H1 (cell line): ENCODE measurements at regions not wholly inside any gene's neighbourhood (a gene's known extent, or its start where the extent isn't known, plus 50 kb on each side); places are given as distances from the start of the nearest gene placed in this dataset.
A peak's percentile ranks its signal among the peaks of the same experiment; 100 is the strongest.

Experiments used
- CTCF ChIA-PET: fragments of 300-600 bp; sonication (Branson Sonifier 250); formaldehyde crosslinking; loops from one replicate; lab custom pipeline; 2021; ENCODE audit not compliant: partially characterized antibody; lab: Charles Lee
- POLR2A ChIA-PET: fragments of 300-600 bp; sonication (Branson Sonifier 250); formaldehyde crosslinking; loops from one replicate; lab custom pipeline; 2021; ENCODE audit warnings: inconsistent platforms; ENCODE audit not compliant: partially characterized antibody; lab: Charles Lee
- DNase-seq, 2 experiments: peaks; one replicate each; pipeline versions ENCODE4 v3.0.0 to v3.0.0-alpha.2; 2010 to 2022; ENCODE audit warnings: low spot score in 2 of 2, low read depth in 1 of 2, mixed read lengths in 1 of 2
- FAIRE-seq: peaks from 2 replicates; lab custom pipeline; 2011; peaks lifted over from hg19 to GRCh38; lab: Jason Lieb, UNC
- H2AFZ ChIP-seq: 2 replicates; pipeline ENCODE4 v1.8.1; 2012; ENCODE audit warnings: low read length, inconsistent platforms
- H2AK5ac ChIP-seq: 2 replicates; pipeline ENCODE4 v1.6.1; 2013; ENCODE audit warnings: low read depth, low read length
- H2BK120ac ChIP-seq: replicated peaks from 2 replicates; pipeline ENCODE3; 2013; ENCODE audit warnings: low read depth, low read length, inconsistent platforms
- H2BK12ac ChIP-seq: 2 replicates; pipeline ENCODE4 v1.6.1; 2013; ENCODE audit warnings: low read depth, low read length
- H2BK15ac ChIP-seq: 2 replicates; pipeline ENCODE4 v1.6.1; 2013; ENCODE audit warnings: low read length
- H2BK20ac ChIP-seq: 2 replicates; pipeline ENCODE4 v1.6.1; 2013; ENCODE audit warnings: low read length
- H2BK5ac ChIP-seq: 2 replicates; pipeline ENCODE4 v1.6.1; 2013; ENCODE audit warnings: low read depth, low read length
- H3K14ac ChIP-seq: 2 replicates; pipeline ENCODE4 v1.6.1; 2013; ENCODE audit warnings: inconsistent platforms; ENCODE audit not compliant: insufficient read length
- H3K18ac ChIP-seq: 2 replicates; pipeline ENCODE4 v1.6.1; 2013; ENCODE audit warnings: low read length; ENCODE audit errors: extremely low read depth
- H3K23ac ChIP-seq: 2 replicates; pipeline ENCODE4 v1.6.1; 2013; ENCODE audit warnings: inconsistent platforms; ENCODE audit not compliant: insufficient read length
- H3K23me2 ChIP-seq: 2 replicates; pipeline ENCODE4 v1.6.1; 2013; ENCODE audit warnings: low read depth, low read length
- H3K27ac ChIP-seq: 2 replicates; pipeline ENCODE4 v1.6.1; 2011; ENCODE audit warnings: low read depth, low read length, inconsistent platforms
- H3K27me3 ChIP-seq, 4 experiments: replicated peaks in 1 of 4; 1 replicate in 1 of 4; 2 replicates in 3 of 4; pipeline versions ENCODE4 v1.6.1 to v1.8.1; 2011 to 2013; ENCODE audit warnings: low read length in 3 of 4, mild to moderate bottlenecking in 3 of 4, inconsistent platforms in 2 of 4, mixed read lengths in 2 of 4, moderate library complexity in 1 of 4; ENCODE audit not compliant: control insufficient read depth in 3 of 4, insufficient read depth in 3 of 4; ENCODE audit errors: extremely low read depth in 1 of 4
- H3K36me3 ChIP-seq, 4 experiments: 2 replicates each; pipeline versions ENCODE4 v1.6.1 to v1.8.1; 2011 to 2013; ENCODE audit warnings: mild to moderate bottlenecking in 4 of 4, low read length in 3 of 4, moderate library complexity in 2 of 4, control low read depth in 1 of 4, inconsistent platforms in 1 of 4; ENCODE audit not compliant: insufficient read depth in 4 of 4, control insufficient read depth in 2 of 4
- H3K4ac ChIP-seq: replicated peaks from 2 replicates; pipeline ENCODE3; 2013; ENCODE audit warnings: low read length, low read depth, mixed read lengths, inconsistent platforms; ENCODE audit not compliant: insufficient read length
- H3K4me1 ChIP-seq, 4 experiments: replicated peaks in 1 of 4; 1 replicate in 1 of 4; 2 replicates in 3 of 4; pipeline versions ENCODE4 v1.6.1 to v1.8.1; 2011 to 2013; ENCODE audit warnings: low read length in 3 of 4, inconsistent platforms in 2 of 4, mixed read lengths in 1 of 4; ENCODE audit not compliant: insufficient read depth in 4 of 4, control insufficient read depth in 3 of 4
- H3K4me2 ChIP-seq, 2 experiments: 2 replicates each; pipeline versions ENCODE4 v1.6.1 to v1.8.1; 2011 to 2013; ENCODE audit warnings: low read depth in 2 of 2, low read length in 2 of 2, control low read depth in 1 of 2, inconsistent platforms in 1 of 2, mild to moderate bottlenecking in 1 of 2; ENCODE audit not compliant: insufficient read depth in 1 of 2
- H3K4me3 ChIP-seq, 4 experiments: fragments of 200-600, 300-600 bp in 1 of 4; sonication (generic), shearing (Covaris generic), sonication (Bioruptor Twin) in 1 of 4; 2 replicates each; pipeline versions ENCODE4 v1.5.1 to v1.8.1; 2011 to 2016; ENCODE audit warnings: low read length in 4 of 4, low read depth in 3 of 4, control low read depth in 2 of 4, inconsistent platforms in 2 of 4, mild to moderate bottlenecking in 2 of 4, mixed read lengths in 1 of 4, moderate library complexity in 1 of 4; ENCODE audit not compliant: insufficient read depth in 2 of 4; ENCODE audit errors: extremely low read depth in 1 of 4
- H3K56ac ChIP-seq: replicated peaks from 2 replicates; pipeline ENCODE3; 2013; ENCODE audit warnings: low read depth, mild to moderate bottlenecking, mixed read lengths, low read length, inconsistent platforms; ENCODE audit not compliant: insufficient read length
- H3K79me1 ChIP-seq: 2 replicates; pipeline ENCODE4 v1.6.1; 2013; ENCODE audit warnings: low read depth, low read length, control low read depth
- H3K79me2 ChIP-seq, 2 experiments: 2 replicates each; pipeline versions ENCODE4 v1.6.1 to v1.8.1; 2012 to 2013; ENCODE audit warnings: low read length in 2 of 2, mild to moderate bottlenecking in 2 of 2, inconsistent platforms in 1 of 2; ENCODE audit not compliant: insufficient read depth in 2 of 2, control insufficient read depth in 1 of 2
- H3K9ac ChIP-seq, 4 experiments: replicated peaks in 1 of 4; 1 replicate in 1 of 4; 2 replicates in 3 of 4; pipeline versions ENCODE4 v1.6.1 to v1.8.1; 2011 to 2013; ENCODE audit warnings: low read depth in 3 of 4, low read length in 3 of 4, control low read depth in 2 of 4, mild to moderate bottlenecking in 2 of 4, moderate library complexity in 2 of 4, inconsistent platforms in 1 of 4; ENCODE audit errors: extremely low read depth in 1 of 4
- H3K9me3 ChIP-seq, 2 experiments: 2 replicates each; pipeline versions ENCODE4 v1.6.1 to v1.8.1; 2012 to 2013; ENCODE audit warnings: mild to moderate bottlenecking in 2 of 2, moderate library complexity in 2 of 2, control low read depth in 1 of 2, inconsistent platforms in 1 of 2, low read depth in 1 of 2, low read length in 1 of 2, mixed read lengths in 1 of 2; ENCODE audit not compliant: insufficient read depth in 2 of 2
- H4K20me1 ChIP-seq, 2 experiments: replicated peaks in 1 of 2; 2 replicates each; pipeline versions ENCODE3 to v1.8.1; 2011 to 2013; ENCODE audit warnings: inconsistent platforms in 2 of 2, low read length in 2 of 2, mild to moderate bottlenecking in 1 of 2; ENCODE audit not compliant: insufficient read depth in 2 of 2, control insufficient read depth in 1 of 2
- H4K5ac ChIP-seq: 2 replicates; pipeline ENCODE4 v1.6.1; 2013; ENCODE audit warnings: low read length, low read depth, mixed read lengths, inconsistent platforms; ENCODE audit not compliant: insufficient read length
- H4K8ac ChIP-seq: 2 replicates; pipeline ENCODE4 v1.8.0; 2013; ENCODE audit warnings: mild to moderate bottlenecking, moderate library complexity, low read length, inconsistent platforms; ENCODE audit not compliant: insufficient read depth; ENCODE audit errors: extremely low read depth
- H4K91ac ChIP-seq: replicated peaks from 2 replicates; pipeline ENCODE3; 2013; ENCODE audit warnings: low read length, mixed read lengths, inconsistent platforms; ENCODE audit not compliant: insufficient read length
- BACH1 ChIP-seq: IDR thresholded peaks from 2 replicates; pipeline ENCODE4 v1.6.1; 2012; ENCODE audit warnings: low read length, improper control_type of control experiment
- EZH2 ChIP-seq: fragments of 200-600 bp; sonication (generic); IDR thresholded peaks from 2 replicates; pipeline ENCODE4 v1.7.1; 2012; ENCODE audit warnings: low read depth, mild to moderate bottlenecking, moderate library complexity, low read length, inconsistent platforms; ENCODE audit not compliant: severe bottlenecking
- KDM1A ChIP-seq: fragments of 200-600, 300-600 bp; sonication (generic); IDR thresholded peaks from 2 replicates; pipeline ENCODE4 v1.7.1; 2016; ENCODE audit warnings: mild to moderate bottlenecking, low read length, borderline replicate concordance
- NANOG ChIP-seq: IDR thresholded peaks from 2 replicates; pipeline ENCODE4 v1.6.1; 2011; ENCODE audit warnings: low read length, low read depth, mild to moderate bottlenecking, inconsistent platforms; ENCODE audit not compliant: insufficient read depth, poor library complexity, severe bottlenecking
- POU5F1 ChIP-seq: IDR thresholded peaks from 2 replicates; pipeline ENCODE4 v1.6.1; 2011; ENCODE audit warnings: low read depth, mild to moderate bottlenecking, low read length, moderate library complexity
- SIRT6 ChIP-seq: IDR thresholded peaks from one replicate; pipeline ENCODE4 v1.7.1; 2012; ENCODE audit warnings: low read length, inconsistent platforms
- SRF ChIP-seq: IDR thresholded peaks from 2 replicates; pipeline ENCODE4 v1.6.1; 2011; ENCODE audit warnings: mild to moderate bottlenecking, low read depth, low read length, moderate library complexity
- WGBS, 2 experiments: shearing (Covaris generic) in 1 of 2; methylation state at CpG; one replicate each; pipeline versions ENCODE4 v1.1.6 to v1.1.7; 2013 to 2015; ENCODE audit warnings: low lambda C conversion rate in 2 of 2, mixed read lengths in 2 of 2, inconsistent platforms in 1 of 2, low coverage in 1 of 2, missing lambda C conversion rate in 1 of 2; ENCODE audit not compliant: insufficient replicate concordance in 2 of 2, insufficient coverage in 1 of 2, insufficient read length in 1 of 2; ENCODE audit errors: extremely low coverage in 1 of 2, missing lambda C conversion rate in 1 of 2; 5-methylcytosine and 5-hydroxymethylcytosine counted together
- TF ChIP-seq, protein P1 (sequence below): IDR thresholded peaks from 2 replicates; pipeline ENCODE4 v1.6.1; 2011; ENCODE audit warnings: low read length, improper control_type of control experiment
- TF ChIP-seq, protein P2 (sequence below): IDR thresholded peaks from 2 replicates; pipeline ENCODE4 v1.6.1; 2012; ENCODE audit warnings: inconsistent platforms

DNA sequence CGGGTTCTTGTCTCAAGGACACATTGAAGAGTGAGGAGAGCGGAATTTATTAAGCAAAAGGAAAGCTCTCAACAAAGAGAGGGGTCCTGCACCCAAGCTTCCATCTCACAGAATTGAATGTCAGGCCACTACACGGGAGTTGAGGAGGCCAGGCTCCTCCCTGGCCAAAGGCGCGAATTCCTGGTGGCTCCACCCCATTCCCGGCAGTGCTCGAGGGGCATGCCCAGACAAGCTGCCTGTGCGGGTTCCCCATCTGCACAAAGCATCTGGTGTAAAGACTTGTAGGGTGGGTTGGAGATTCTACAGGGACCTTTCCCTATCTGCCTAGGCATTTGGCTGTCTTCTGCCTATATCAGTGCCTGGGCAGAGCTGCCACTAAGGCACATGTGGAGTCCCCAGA lies 648.5 kb upstream of the PKN2 start:
- no peak overlapping the region for H3K4me3 ChIP-seq
- FAIRE-seq: no peak
- no peaks in the 10 kb centered on the region for H3K79me2 ChIP-seq
- H4K20me1 ChIP-seq: no peaks in the 10 kb centered on the region
- no peak overlapping the region for H2BK15ac ChIP-seq
- no peak overlapping the region for H3K56ac ChIP-seq
- H3K4me2 ChIP-seq: no peak overlapping the region
- no peak overlapping the region for H3K9ac ChIP-seq
- H3K9me3 ChIP-seq: peaks cover 0 to 2% of the 10 kb centered on the region in 2 experiments; a peak in 3 of 4 replicates
- H2BK5ac ChIP-seq: peak overlapping the region; percentile 96; the same call in 1 of the 2 replicates
- WGBS, 2 experiments: 91% methylated on average over 8 of the region's 8 CpGs; no CpG with 5 or more reads in 1 of the 2 experiments
- ChIA-PET CTCF (interaction anchor here (0.8 to 1.8 kb wide), 6 partner anchors 9 to 76 kb away, joined by 3 to 8 read pairs (median 4); no protein-coding TSS in a partner anchor), POLR2A (no interaction called here)
- no peaks in the 10 kb centered on the region for H3K36me3 ChIP-seq
- no peak overlapping the region for H4K5ac ChIP-seq
- H3K79me1 ChIP-seq: no peaks in the 10 kb centered on the region
- H3K27ac ChIP-seq: no peak overlapping the region
- no peaks in the 10 kb centered on the region for H3K4me1 ChIP-seq
- H3K18ac ChIP-seq: no peak overlapping the region
- 0 out of 2 replicates have a peak overlapping the region, but pooled peaks have one; percentile 13 for H2AFZ ChIP-seq
- peak overlapping the region; percentile 89 for H4K91ac ChIP-seq
- H3K23me2 ChIP-seq: no peaks in the 10 kb centered on the region
- no peak for DNase-seq
- H2BK20ac ChIP-seq: no peak overlapping the region
- H3K23ac ChIP-seq: no peak overlapping the region
- H2BK12ac ChIP-seq: no peak overlapping the region
- peak overlapping the region; percentile 83 for H2BK120ac ChIP-seq
- H3K27me3 ChIP-seq: no peaks in the 10 kb centered on the region
- no peak overlapping the region for H2AK5ac ChIP-seq
- no peak overlapping the region for H4K8ac ChIP-seq
- no peak overlapping the region for H3K4ac ChIP-seq
- H3K14ac ChIP-seq: no peak overlapping the region
- TF ChIP-seq, protein P1, sequence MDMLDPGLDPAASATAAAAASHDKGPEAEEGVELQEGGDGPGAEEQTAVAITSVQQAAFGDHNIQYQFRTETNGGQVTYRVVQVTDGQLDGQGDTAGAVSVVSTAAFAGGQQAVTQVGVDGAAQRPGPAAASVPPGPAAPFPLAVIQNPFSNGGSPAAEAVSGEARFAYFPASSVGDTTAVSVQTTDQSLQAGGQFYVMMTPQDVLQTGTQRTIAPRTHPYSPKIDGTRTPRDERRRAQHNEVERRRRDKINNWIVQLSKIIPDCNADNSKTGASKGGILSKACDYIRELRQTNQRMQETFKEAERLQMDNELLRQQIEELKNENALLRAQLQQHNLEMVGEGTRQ: no peak
- TF ChIP-seq KDM1A (no peak), EZH2 (no peak), POU5F1 (no peak), SIRT6 (no peak), BACH1 (no peak), SRF (no peak), NANOG (no peak)
- TF ChIP-seq, protein P2, sequence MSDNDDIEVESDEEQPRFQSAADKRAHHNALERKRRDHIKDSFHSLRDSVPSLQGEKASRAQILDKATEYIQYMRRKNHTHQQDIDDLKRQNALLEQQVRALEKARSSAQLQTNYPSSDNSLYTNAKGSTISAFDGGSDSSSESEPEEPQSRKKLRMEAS: no peak
